HG02588 (cell line): ENCODE measurements at regions not wholly inside any gene's neighbourhood (a gene's known extent, or its start where the extent isn't known, plus 50 kb on each side); places are given as distances from the start of the nearest gene placed in this dataset.
"Not testable (repeated sequence)": the region's sequence is repeated elsewhere in the genome, so short reads cannot be mapped to it uniquely, and the experiment has no call there.

Experiments used
- ATAC-seq: cut with Tn5 transposase; IDR thresholded peaks from one replicate; pipeline ENCODE4 v1.9.1; 2021; ENCODE audit warnings: mild to moderate bottlenecking, moderate library complexity; ENCODE audit not compliant: unreplicated experiment

- ATAC-seq: no peak
These were observed 150.5 kb downstream of the LYPLAL1 start for GRCh38 chr1:219324171-219324570.

GRCh38 chr1:219323426-219323825 lies 149.7 kb downstream of the LYPLAL1 start:
- no peak for ATAC-seq

DNA sequence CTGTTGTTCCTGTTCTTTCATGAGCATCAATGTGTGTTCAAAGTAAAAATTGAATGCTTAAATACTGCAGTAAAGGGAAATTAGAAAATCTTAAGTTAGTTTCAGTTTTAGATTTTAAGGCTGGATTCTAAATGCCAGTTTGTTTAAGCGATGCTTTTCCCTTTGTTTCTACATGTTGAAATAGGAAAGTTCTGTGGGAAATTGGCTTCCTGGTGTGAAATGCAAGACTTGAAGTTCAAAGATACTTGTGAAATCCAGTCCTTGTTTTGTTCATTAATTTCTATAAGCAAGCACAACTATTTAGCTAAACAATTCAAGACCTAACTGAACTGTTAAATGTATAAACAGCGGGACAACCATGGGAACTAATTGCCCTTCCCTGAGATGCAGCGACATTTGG lies 149.1 kb downstream of the LYPLAL1 start:
- no peak for ATAC-seq

DNA sequence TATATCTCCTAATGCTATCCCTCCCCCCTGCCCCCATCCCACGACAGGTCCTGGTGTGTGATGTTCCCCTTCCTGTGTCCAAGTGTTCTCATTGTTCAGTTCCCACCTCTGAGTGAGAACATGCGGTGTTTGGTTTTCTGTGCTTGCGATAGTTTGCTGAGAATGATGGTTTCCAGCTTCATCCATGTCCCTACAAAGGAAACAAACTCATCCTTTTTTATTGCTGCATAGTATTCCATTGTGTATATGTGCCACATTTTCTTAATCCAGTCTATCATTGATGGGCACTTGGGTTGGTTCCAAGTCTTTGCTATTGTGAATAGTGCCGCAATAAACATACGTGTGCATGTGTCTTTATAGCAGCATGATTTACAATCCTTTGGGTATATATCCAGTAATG lies 146.9 kb downstream of the LYPLAL1 start:
- not testable (repeated sequence) for ATAC-seq

DNA sequence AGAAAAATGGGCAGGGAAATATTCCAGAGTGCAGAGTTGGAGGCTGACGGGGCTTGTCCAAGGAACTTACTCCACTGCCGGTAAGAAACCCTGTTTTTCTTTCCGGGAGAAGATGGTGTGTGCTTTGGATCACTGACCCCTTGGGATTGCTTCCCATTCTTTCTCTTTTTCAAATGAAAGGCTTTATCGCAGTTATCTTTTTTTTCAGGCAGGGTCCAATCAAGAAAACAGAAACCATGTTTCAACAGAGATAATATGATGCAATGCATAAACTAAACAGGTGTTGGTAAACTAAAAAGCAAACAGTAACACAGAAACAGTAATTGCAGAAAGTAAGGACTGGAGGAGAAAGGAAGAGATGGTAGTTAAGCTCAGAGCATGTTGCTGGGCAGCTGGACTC lies 145.1 kb downstream of the LYPLAL1 start:
- ATAC-seq: no peak

DNA sequence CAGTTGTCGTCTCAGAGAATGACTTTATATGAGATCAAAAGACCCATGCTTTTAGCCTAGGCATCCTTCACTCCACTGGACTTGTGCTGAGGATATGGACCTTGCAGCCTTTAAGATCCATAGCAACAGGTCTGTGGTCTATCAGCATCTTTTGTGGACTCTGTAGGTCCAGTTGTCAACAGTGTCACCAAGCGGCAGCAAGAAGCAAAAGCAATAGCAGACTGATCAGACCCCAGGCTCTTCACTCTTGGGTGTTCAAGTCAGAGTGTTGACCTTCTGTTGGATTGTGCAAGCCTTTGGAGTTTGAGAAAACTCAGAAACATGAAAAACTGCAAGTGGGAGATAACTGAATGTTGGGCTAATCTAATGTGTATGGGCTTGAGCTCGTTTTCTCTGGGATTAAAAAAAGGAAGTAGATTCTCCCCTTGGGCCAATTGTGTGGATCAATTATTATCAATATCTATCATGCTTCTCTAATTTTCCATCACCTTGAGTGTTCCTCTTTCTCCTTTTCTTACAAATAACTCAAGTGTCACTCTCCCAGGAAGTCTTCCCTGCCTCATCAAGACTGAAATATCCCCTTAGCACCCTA lies 144.2 kb downstream of the LYPLAL1 start:
- ATAC-seq: no peak

- ATAC-seq: no peak
These were observed 142.4 kb downstream of the LYPLAL1 start for GRCh38 chr1:219316066-219316465.

- no peak for ATAC-seq
These were observed 140.3 kb downstream of the LYPLAL1 start for GRCh38 chr1:219313961-219314360.

GRCh38 chr1:219312967-219313366 lies 139.3 kb downstream of the LYPLAL1 start:
- ATAC-seq: no peak

DNA sequence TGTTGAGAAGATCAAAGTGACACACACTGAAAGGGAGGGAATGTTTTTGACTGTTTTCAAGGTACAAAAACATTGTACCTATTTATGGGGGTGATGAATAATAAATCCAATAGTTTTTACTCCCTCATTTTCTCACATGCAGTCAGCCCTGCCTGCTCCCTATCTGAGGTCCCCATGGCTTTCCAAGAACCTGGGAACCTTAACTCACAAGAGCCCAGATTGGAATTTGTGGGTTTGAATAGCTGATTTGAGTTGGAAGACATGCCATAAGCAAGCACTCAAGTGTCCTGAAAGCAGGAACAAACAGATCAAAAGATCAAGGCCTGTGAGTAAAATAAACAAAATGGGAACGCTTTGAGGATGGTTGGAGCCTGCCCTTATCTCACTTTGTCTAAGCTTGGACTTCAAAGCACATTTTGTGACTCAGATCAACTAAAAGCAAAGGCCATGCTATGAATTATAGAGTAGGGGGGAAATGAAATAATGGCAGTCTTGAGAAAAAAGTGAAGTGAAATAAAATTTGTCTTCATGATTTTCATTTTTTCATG lies 136.6 kb downstream of the LYPLAL1 start:
- ATAC-seq: no peak

- no peak for ATAC-seq
These were observed 134.7 kb downstream of the LYPLAL1 start for GRCh38 chr1:219308367-219308766.

GRCh38 chr1:219304227-219305226 lies 130.8 kb downstream of the LYPLAL1 start:
- ATAC-seq: no peak

GRCh38 chr1:219302697-219303096 lies 129.0 kb downstream of the LYPLAL1 start:
- no peak for ATAC-seq

- ATAC-seq: no peak
These were observed 125.7 kb downstream of the LYPLAL1 start for GRCh38 chr1:219299420-219299819.

GRCh38 chr1:219298571-219299148 lies 125.0 kb downstream of the LYPLAL1 start:
- ATAC-seq: no peak

- ATAC-seq: no peak
These were observed 123.0 kb downstream of the LYPLAL1 start for GRCh38 chr1:219296430-219297355.

GRCh38 chr1:219294251-219294650 lies 120.6 kb downstream of the LYPLAL1 start:
- no peak for ATAC-seq

DNA sequence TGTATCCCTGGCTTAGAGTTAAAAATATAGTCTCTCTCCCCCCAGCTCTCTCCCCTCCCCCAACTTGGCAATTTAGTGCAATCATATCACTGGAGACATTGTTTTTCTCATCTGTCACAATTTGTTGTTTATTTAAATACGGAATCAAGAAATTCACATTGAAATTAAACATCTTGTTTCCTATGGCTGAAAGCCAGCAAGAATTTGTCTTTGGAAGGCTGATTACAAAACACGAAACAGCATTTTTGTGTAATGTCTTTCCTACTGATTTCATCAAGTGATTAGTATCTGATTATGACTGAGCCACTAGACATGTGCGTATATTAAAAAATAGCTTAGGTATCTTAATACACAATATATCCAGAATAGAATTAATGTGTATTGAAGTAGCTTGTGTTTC lies 119.7 kb downstream of the LYPLAL1 start:
- no peak for ATAC-seq

DNA sequence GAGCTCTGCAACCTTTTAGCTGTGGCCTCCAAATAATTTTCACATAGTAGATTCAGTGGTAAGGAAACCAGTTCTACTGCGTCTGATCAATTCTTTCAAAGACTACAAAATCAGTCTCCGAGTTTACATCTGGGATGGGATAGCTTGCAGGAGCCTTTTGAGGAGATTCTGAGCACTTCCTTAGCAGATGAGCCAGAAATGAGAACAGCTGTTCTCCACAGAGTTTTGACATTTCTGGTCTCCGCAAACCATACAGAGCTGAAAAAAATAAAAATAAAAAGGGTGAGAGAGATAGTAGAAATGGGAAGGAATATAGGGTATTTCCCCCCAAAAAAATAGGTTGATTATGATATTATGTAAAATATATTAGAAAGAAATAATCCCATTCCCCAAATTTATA lies 119.3 kb downstream of the LYPLAL1 start:
- ATAC-seq: no peak

DNA sequence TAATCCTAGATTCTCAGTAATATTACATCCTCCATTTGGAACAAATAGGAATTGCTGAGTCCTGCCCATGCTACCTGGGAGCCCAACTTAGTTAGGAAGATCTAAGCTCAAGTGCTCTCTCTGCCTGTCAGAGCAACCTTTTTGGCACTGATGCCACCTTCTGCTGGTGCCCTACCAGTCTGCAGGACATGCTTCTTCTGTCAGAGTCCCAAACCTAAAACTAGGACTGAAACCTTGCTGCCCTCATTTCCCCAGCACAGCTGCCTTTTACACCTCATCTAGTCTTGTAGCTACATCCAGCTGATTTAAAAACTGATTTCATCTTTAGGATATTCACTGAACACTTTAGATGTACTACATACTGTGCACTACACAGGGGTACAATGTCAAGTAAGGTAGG lies 118.7 kb downstream of the LYPLAL1 start:
- ATAC-seq: no peak
